ENCODE measurements at regions not wholly inside any gene's neighbourhood (a gene's known extent, or its start where the extent isn't known, plus 50 kb on each side); places are given as distances from the start of the nearest gene placed in this dataset.

DNA sequence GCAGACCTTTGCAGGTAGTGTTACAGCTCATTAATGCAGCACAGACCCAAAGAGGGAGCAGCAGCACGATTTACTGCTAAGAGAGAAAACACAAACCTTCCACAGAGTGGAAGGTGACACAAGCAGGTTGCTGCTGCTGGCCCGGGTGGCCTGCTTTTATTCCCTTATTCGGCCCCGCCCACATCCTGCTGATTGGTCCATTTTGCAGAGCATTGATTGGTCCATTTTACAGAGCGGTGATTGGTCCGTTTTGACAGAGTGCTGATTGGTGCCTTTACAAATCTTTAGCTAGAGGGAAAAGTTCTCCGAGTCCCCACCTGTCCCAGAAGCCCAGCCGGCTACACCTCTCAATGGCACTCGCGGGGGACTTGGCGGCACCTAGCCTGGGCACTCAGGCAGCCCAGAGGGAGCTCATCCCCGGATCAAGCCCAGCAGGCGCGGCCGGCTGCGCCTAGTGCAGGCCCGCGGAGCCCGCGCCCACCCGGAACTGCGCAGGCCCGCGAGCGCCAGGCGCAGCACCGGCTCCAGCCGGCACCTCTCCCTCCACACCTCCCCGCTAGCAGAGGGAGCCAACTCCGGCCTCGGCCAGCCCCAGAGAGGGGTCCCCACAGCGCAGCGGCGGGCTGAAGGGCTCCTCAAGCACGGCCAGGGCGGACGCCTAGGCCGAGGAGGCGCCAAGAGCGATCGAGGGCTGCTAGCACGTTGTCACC, 825.6 kb upstream of the HS6ST1 start:
- Mint-ChIP-seq H3K4me3 (no peak overlapping the region), H3K9me3 (no peaks in the 10 kb centered on the region), H3K27me3 (ENCODE audit: insufficient read depth) (no peaks in the 10 kb centered on the region), H3K27ac (no peak overlapping the region), H3K4me1 (ENCODE audit: low read depth) (no peaks in the 10 kb centered on the region), H3K36me3 (ENCODE audit: low read depth) (no peaks in the 10 kb centered on the region)
- intact Hi-C loops (cut with micrococcal nuclease): no loop called here
- no peak for DNase-seq (ENCODE audit: low spot score)

DNA sequence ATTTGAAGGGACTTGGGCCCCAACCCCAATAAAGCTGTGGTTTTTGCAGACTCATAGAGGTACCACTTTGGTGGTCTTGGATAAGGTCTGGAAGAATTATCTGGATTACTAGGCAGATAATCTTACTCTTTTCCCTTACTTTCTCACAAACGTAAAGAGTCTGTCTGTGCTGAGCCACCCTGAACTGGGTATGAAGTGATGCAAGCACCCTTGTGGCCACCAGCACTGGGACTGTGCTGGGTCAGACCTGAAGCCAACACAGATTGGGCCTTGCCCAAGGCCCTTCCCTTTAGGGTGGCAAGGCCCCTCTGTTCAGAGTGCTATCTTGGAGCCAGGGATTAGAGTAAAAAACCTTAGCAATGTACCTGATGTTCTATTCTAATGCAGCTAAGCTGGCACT, 827.0 kb upstream of the RAB6C start:
- H3K4me1 Mint-ChIP-seq (ENCODE audit: low read depth): no peaks in the 10 kb centered on the region
- no peaks in the 10 kb centered on the region for H3K36me3 Mint-ChIP-seq (ENCODE audit: low read depth)
- intact Hi-C loops (cut with micrococcal nuclease): no loop called here
- no peak overlapping the region for H3K27ac Mint-ChIP-seq
- peaks cover 2% of the 10 kb centered on the region for H3K27me3 Mint-ChIP-seq (ENCODE audit: insufficient read depth)
- H3K9me3 Mint-ChIP-seq: no peaks in the 10 kb centered on the region
- no peak overlapping the region for H3K4me3 Mint-ChIP-seq
- no peak for DNase-seq (ENCODE audit: low spot score)

DNA sequence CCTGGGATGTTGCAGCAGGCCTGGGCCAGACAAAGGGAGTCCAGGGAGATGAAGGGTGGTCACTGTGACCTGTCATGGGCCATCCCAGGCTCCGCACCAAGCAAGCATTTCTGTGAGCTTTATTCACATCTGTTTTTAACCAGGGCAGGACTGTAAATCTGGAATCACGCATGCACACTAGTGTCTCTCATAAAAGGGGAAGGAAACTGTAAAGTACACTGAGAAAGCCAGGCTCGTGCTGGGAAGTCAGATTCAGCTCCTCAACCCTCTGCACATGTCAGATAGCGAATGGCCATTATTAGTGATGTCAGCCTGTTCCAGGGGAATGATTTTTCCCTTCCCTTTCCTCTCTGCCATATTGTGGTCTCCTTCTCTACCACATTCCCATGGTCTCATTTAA, 818.6 kb upstream of the RAB6C start:
- no peak overlapping the region for H3K4me3 Mint-ChIP-seq
- no peaks in the 10 kb centered on the region for H3K9me3 Mint-ChIP-seq
- H3K27ac Mint-ChIP-seq: no peak overlapping the region
- H3K4me1 Mint-ChIP-seq (ENCODE audit: low read depth): no peaks in the 10 kb centered on the region
- no peak for DNase-seq (ENCODE audit: low spot score)
- H3K27me3 Mint-ChIP-seq (ENCODE audit: insufficient read depth): peaks cover 2% of the 10 kb centered on the region
- intact Hi-C loops (cut with micrococcal nuclease): no loop called here
- H3K36me3 Mint-ChIP-seq (ENCODE audit: low read depth): no peaks in the 10 kb centered on the region

DNA sequence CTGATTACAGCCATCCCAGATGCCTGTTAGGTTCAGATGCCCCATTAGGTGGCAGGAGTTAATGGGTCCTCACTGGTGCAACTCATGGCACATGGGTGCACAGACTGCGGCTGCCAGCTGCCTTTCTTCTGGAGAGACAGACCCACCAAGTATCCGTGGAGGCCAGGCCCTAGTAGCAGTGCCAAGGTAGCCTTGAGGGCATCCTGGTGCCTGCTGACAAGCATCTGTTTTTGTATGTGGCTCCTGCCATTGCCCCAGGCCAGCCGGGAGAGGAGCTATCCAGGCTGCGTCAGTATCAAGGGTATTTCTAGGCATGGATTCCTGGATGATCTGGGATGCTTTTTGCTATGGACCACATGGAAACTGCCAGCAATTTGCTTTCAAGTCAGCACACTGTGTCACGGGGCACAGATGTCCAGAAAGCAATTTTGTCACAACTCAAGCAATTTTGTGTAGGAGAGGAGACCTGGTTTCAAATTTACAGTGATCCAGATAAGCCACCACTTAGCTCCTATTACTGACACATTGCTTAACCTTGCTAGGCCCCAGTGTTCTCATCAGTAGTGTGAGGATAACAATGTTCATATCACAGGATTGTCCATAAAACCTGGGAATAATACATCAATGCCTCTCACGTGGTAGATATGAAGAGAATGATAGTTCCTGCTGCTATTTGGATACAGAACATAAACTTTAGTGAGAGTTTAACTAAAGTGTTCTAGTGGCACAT, 815.1 kb upstream of the RAB6C start:
- intact Hi-C loops (cut with micrococcal nuclease): no loop called here
- no peaks in the 10 kb centered on the region for H3K9me3 Mint-ChIP-seq

DNA sequence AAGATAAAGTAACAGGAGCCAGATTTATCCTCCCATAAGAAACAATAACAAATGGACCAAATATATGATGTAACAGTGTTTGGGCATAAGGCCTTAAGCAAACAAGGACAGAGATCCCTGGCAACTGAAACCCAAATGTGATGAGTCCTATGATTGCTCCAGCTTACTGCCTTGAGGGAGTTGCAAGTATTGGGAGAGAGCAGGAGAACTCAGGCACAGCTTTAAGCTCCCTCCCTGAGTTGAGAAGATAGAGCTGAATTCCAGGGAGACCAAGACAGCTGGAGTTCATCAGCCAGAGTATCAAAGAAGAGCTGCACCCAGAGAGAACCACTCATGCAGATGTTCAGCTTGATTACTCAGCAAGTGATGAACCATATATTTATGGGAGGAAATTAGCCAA, 814.5 kb upstream of the RAB6C start:
- no peaks in the 10 kb centered on the region for H3K36me3 Mint-ChIP-seq (ENCODE audit: low read depth)
- no peak for DNase-seq (ENCODE audit: low spot score)
- H3K27me3 Mint-ChIP-seq (ENCODE audit: insufficient read depth): no peaks in the 10 kb centered on the region
- intact Hi-C loops (cut with micrococcal nuclease): no loop called here
- no peak overlapping the region for H3K4me3 Mint-ChIP-seq
- H3K4me1 Mint-ChIP-seq (ENCODE audit: low read depth): no peaks in the 10 kb centered on the region
- H3K27ac Mint-ChIP-seq: no peak overlapping the region
- no peaks in the 10 kb centered on the region for H3K9me3 Mint-ChIP-seq

More for the DNA sequence above, 815.1 kb upstream of the RAB6C start:
- Mint-ChIP-seq H3K36me3 (ENCODE audit: low read depth) (no peaks in the 10 kb centered on the region), H3K4me1 (ENCODE audit: low read depth) (no peaks in the 10 kb centered on the region), H3K27ac (no peak overlapping the region), H3K4me3 (no peak overlapping the region), H3K27me3 (ENCODE audit: insufficient read depth) (no peaks in the 10 kb centered on the region)
- DNase-seq (ENCODE audit: low spot score): no peak

DNA sequence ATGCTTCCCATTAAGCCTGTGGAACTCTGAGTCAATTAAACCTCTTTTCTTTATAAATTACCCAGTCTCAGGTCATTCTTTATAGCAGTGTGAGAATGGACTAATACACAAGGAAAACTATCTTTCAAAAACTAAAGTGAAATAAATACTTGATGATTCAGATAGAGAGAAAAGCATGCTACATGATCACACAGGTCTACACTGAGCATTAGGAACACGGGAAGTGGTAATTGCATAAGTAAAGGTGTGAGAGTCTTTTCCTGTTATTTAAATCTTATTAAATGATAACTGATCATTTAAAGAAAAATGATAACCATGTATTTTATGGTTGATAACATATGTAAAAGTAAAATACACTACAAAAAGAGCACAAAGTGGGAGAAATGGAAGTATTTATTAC, 812.0 kb upstream of the RAB6C start:
- intact Hi-C loops (cut with micrococcal nuclease): no loop called here
- H3K27ac Mint-ChIP-seq: no peak overlapping the region
- H3K36me3 Mint-ChIP-seq (ENCODE audit: low read depth): no peaks in the 10 kb centered on the region
- no peaks in the 10 kb centered on the region for H3K4me1 Mint-ChIP-seq (ENCODE audit: low read depth)
- H3K4me3 Mint-ChIP-seq: no peak overlapping the region
- no peak for DNase-seq (ENCODE audit: low spot score)
- no peaks in the 10 kb centered on the region for H3K9me3 Mint-ChIP-seq
- H3K27me3 Mint-ChIP-seq (ENCODE audit: insufficient read depth): peaks cover 3% of the 10 kb centered on the region

DNA sequence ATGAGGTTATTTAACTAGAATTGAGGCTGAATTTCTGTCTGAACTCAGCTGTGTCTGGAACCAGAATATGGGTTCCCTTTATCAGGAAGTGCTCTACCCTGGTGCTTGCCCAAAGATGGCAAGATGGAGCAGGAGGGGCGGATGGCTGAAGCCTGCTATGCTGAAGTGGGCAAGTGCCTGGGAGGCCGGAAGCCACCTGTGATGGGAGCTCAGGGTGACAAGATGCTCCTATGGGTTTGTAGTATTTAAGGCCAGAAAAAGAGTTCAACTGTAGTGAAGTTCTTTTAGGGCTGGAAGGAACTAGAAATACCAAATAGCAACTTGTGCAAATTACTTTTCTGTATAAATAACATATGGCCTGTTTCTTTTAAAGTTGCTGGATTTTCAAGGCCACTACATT, 808.9 kb upstream of the RAB6C start:
- intact Hi-C loops (cut with micrococcal nuclease): no loop called here
- no peak for DNase-seq (ENCODE audit: low spot score)
- no peaks in the 10 kb centered on the region for H3K9me3 Mint-ChIP-seq
- H3K27ac Mint-ChIP-seq: no peak overlapping the region
- peaks cover 4% of the 10 kb centered on the region for H3K27me3 Mint-ChIP-seq (ENCODE audit: insufficient read depth)
- H3K4me3 Mint-ChIP-seq: no peak overlapping the region
- no peaks in the 10 kb centered on the region for H3K36me3 Mint-ChIP-seq (ENCODE audit: low read depth)
- H3K4me1 Mint-ChIP-seq (ENCODE audit: low read depth): no peaks in the 10 kb centered on the region

DNA sequence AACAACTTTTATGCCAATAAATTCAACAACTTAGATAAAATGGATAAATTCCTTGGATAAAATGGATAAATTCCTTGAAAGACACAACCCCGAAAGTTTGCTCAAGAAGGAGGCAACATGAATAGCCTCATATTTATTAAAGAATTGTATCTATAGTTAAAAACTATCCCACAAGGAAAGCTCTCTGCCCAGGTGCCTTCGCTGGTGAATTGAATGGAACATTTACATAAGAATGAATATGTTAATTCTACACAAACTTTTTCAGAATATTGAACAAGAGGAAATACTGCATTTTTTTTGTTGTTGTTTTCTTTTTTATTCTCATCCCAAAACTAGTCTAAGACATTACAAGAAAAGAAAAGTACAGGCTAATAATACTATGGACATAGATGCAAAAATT, 805.3 kb upstream of the RAB6C start:
- Mint-ChIP-seq H3K27ac (no peak overlapping the region), H3K4me3 (no peak overlapping the region), H3K27me3 (ENCODE audit: insufficient read depth) (peaks cover 4% of the 10 kb centered on the region), H3K4me1 (ENCODE audit: low read depth) (no peaks in the 10 kb centered on the region), H3K36me3 (ENCODE audit: low read depth) (no peaks in the 10 kb centered on the region), H3K9me3 (no peaks in the 10 kb centered on the region)
- intact Hi-C loops (cut with micrococcal nuclease): no loop called here
- DNase-seq (ENCODE audit: low spot score): no peak

DNA sequence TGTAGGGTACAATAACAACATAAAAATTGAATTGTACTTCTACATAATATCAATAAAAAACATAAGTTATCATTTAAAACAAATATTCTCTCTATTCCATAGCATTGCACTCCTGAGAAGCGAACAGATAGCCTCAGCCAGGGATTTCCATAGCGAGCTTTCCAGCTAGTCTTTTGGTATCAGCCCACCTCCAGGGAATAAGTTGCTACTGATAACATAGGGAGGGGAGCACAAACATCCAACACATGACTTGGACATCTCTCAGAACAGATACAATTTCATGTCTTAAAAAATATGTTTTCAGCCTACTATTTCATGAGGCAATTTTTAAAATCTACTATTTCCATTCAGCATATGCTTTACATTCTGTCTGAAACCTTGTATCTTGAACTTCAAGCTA, 804.4 kb upstream of the RAB6C start:
- no peak for DNase-seq (ENCODE audit: low spot score)
- Mint-ChIP-seq H3K4me3 (no peak overlapping the region), H3K36me3 (ENCODE audit: low read depth) (no peaks in the 10 kb centered on the region), H3K27ac (no peak overlapping the region), H3K4me1 (ENCODE audit: low read depth) (no peaks in the 10 kb centered on the region), H3K9me3 (no peaks in the 10 kb centered on the region), H3K27me3 (ENCODE audit: insufficient read depth) (peaks cover 4% of the 10 kb centered on the region)
- intact Hi-C loops (cut with micrococcal nuclease): no loop called here

DNA sequence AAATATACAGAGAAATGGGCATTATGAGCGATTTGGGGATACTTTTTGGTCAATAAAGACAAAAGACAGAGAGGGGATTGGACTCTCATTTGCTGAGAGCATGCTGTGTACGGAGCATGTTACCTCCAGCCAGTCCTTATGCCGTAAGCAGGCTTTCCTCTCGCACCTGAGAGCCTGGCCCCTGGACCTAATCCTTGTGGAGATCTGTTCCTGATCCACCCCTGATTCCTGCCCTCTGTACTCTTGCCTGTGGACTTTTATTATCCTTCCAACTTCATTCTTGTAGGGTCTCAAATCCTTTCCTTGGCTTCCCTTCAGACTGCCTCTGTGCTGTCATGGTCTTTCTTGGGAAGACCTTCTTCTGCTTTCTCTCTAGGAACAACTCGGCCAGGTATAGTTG, 803.1 kb upstream of the RAB6C start:
- Mint-ChIP-seq H3K27ac (no peak overlapping the region), H3K4me1 (ENCODE audit: low read depth) (no peaks in the 10 kb centered on the region)

DNA sequence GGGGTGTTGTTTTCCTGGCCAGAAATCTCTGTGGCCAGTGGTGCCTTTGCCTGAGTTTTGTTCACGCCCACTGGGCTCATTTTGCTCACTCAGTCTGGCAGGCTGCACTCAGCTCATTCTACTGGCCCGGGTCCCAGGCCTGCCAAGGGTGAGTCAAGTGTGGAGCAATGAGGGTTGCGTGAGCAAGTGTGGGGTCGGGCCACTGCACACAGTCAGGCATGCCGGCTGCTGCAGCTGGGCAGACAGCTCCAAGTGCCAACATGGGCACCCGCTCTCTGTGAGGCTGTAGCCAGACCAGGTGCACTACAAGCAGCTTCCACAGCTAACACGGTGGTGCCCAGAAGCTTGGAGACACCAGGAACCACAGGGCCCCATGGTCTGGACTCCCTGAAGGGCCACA, 801.1 kb upstream of the RAB6C start:
- H3K27me3 Mint-ChIP-seq (ENCODE audit: insufficient read depth): peaks cover 2% of the 10 kb centered on the region
- no peak overlapping the region for H3K4me3 Mint-ChIP-seq
- DNase-seq (ENCODE audit: low spot score): no peak
- no peaks in the 10 kb centered on the region for H3K9me3 Mint-ChIP-seq
- no peaks in the 10 kb centered on the region for H3K4me1 Mint-ChIP-seq (ENCODE audit: low read depth)
- H3K36me3 Mint-ChIP-seq (ENCODE audit: low read depth): no peaks in the 10 kb centered on the region
- intact Hi-C loops (cut with micrococcal nuclease): no loop called here
- no peak overlapping the region for H3K27ac Mint-ChIP-seq

More for the DNA sequence above, 803.1 kb upstream of the RAB6C start:
- Mint-ChIP-seq H3K36me3 (ENCODE audit: low read depth) (no peaks in the 10 kb centered on the region), H3K27me3 (ENCODE audit: insufficient read depth) (peaks cover 4% of the 10 kb centered on the region), H3K9me3 (no peaks in the 10 kb centered on the region), H3K4me3 (no peak overlapping the region)
- no peak for DNase-seq (ENCODE audit: low spot score)
- intact Hi-C loops (cut with micrococcal nuclease): no loop called here

DNA sequence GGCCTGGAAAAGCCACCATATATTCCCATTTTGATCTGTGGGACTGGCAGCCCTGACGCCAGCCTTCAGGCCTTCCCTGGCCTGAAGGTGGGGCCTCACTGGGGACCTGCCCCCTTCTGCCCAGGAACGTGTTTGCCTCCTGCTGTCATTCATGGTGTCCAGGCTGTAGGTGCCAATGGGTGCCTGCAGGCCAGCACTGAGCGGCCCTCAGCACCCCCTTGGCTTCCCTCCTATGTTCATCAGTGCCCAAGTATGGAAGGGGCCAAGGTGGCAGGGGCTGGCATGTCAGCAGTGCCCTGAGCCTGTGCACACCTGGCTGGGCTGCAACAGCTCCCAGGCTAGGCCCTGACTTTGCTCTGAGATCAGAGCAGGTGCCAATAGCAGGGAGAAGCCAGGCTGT, 800.3 kb upstream of the RAB6C start:
- H3K4me1 Mint-ChIP-seq (ENCODE audit: low read depth): no peaks in the 10 kb centered on the region

DNA sequence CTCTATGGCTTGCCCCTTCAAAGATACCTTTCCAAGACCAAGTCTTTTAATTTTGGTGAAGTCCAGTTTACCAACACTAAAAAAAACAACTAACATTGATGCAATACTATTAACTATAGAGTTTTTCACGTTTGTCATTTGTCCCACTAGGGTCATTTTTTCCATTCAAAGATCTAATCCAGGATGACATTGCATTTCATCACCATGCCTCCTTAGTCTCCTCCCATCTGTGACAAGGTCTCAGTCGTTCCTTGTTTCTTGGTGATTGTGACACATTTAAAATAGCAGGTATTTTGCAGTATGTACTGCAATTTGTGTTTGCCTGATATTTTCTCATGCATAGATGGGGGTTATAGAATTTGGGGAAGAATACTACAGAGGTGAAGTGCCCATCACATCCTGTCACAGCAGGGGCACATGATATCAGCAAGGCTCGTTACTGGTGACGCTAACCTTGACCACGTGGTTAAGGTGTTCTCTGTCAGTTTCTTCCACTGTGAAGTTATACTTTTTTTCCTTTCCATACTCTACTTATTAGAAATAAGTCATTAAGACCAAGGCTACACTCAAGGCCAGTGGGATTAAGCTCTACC, 799.2 kb upstream of the RAB6C start:
- Mint-ChIP-seq H3K36me3 (ENCODE audit: low read depth) (no peaks in the 10 kb centered on the region), H3K27ac (no peak overlapping the region), H3K27me3 (ENCODE audit: insufficient read depth) (peaks cover 2% of the 10 kb centered on the region), H3K9me3 (no peaks in the 10 kb centered on the region), H3K4me3 (no peak overlapping the region), H3K4me1 (ENCODE audit: low read depth) (no peaks in the 10 kb centered on the region)
- intact Hi-C loops (cut with micrococcal nuclease): no loop called here
- DNase-seq (ENCODE audit: low spot score): no peak

More for the DNA sequence above, 800.3 kb upstream of the RAB6C start:
- Mint-ChIP-seq H3K9me3 (no peaks in the 10 kb centered on the region), H3K27me3 (ENCODE audit: insufficient read depth) (peaks cover 2% of the 10 kb centered on the region), H3K27ac (no peak overlapping the region), H3K4me3 (no peak overlapping the region), H3K36me3 (ENCODE audit: low read depth) (no peaks in the 10 kb centered on the region)
- intact Hi-C loops (cut with micrococcal nuclease): no loop called here
- no peak for DNase-seq (ENCODE audit: low spot score)

Data from activated T-helper 1 cell treated with anti-CD3 and anti-CD28 coated beads, Interleukin-12 subunit alpha, Interleukin-12 subunit beta, Interleukin-2, Interleukin-4 antibody, amounts not matched to agents 30 ng/mL and 10 ng/mL and 1 ng/mL, durations not matched to agents 14 hours and 24 hours and 36 hours (primary cell).